ENCODE measurements at regions not wholly inside any gene's neighbourhood (a gene's known extent, or its start where the extent isn't known, plus 50 kb on each side); places are given as distances from the start of the nearest gene placed in this dataset.

DNA sequence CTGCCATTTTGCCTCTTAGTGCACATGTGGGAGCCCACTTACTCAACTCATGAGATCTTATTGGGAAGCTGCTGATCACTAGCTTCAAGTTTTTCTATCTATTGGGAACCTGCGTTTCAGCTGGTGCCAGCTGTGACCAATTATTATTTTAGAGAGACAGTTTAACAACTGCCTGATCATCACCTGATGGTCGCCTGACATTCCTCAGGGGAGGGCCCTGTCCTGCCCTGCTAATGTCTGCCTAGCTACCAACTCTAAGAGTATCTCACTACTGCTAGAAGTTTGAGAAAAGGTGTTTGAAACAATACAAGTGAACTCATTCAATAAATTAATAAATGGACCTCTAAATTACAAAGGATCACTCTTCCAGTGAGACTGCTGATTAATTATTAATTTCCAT is 95.5 kb downstream of the PCDH7 start:
- Histone ChIP-seq H3K4me2 (ENCODE audit: low read length) (no peak overlapping the region), H3K9me2 (replicated peaks; ENCODE audit: low read length) (no peaks in the 10 kb centered on the region), H4K20me1 (ENCODE audit: low read length) (no peaks in the 10 kb centered on the region), H2AFZ (ENCODE audit: low read length) (no peak overlapping the region), H3K27me3 (ENCODE audit: low read length) (no peaks in the 10 kb centered on the region), H3K9me3 (ENCODE audit: low read length) (no peaks in the 10 kb centered on the region), H3K79me2 (ENCODE audit: low read length) (no peaks in the 10 kb centered on the region), H3K4me1 (ENCODE audit: insufficient read depth, low read length) (no peaks in the 10 kb centered on the region), H3K27ac (ENCODE audit: low read length) (no peak overlapping the region), H3F3A (ENCODE audit: low read length, unreplicated experiment) (no peaks in the 10 kb centered on the region), H3K9ac (ENCODE audit: low read length) (no peak overlapping the region), H3K36me3 (ENCODE audit: low read depth, low read length) (no peaks in the 10 kb centered on the region), H3K4me3 (ENCODE audit: low read length) (no peak overlapping the region)
- intact Hi-C loops (cut with micrococcal nuclease), result no loop called here
- TF ChIP-seq EZH2phosphoT487 (IDR thresholded peaks at IDR 0.05; ENCODE audit: borderline replicate concordance, low read length), result no peak
- TF ChIP-seq CTCF (conservative IDR thresholded peaks at IDR 0.05; ENCODE audit: low read depth, low read length), result no peak
- TF ChIP-seq EZH2 (IDR thresholded peaks at IDR 0.05; ENCODE audit: low read length, unreplicated experiment), result no peak
- CTCF ChIA-PET, result no interaction called here
- POLR2A ChIA-PET (ENCODE audit: unreplicated experiment), result no interaction called here
- ATAC-seq (no peak), DNase-seq (no peak)
- no TSS peak for BruUV-seq (replicated peaks)

- no peaks in the 10 kb centered on the region for H3K9me3 ChIP-seq (ENCODE audit: low read length)
- no TSS peak for BruUV-seq (replicated peaks)
- no peaks in the 10 kb centered on the region for H3K27me3 ChIP-seq (ENCODE audit: low read length)
- no peaks in the 10 kb centered on the region for H3K9me2 ChIP-seq (replicated peaks; ENCODE audit: low read length)
- ATAC-seq (no peak), DNase-seq (no peak)
- no peak overlapping the region for H3K27ac ChIP-seq (ENCODE audit: low read length)
- no peaks in the 10 kb centered on the region for H3K79me2 ChIP-seq (ENCODE audit: low read length)
- H3K9ac ChIP-seq (ENCODE audit: low read length), result no peak overlapping the region
- TF ChIP-seq EZH2 (IDR thresholded peaks at IDR 0.05; ENCODE audit: low read length, unreplicated experiment), result no peak
- TF ChIP-seq CTCF (conservative IDR thresholded peaks at IDR 0.05; ENCODE audit: low read depth, low read length), result no peak
- no peak for TF ChIP-seq EZH2phosphoT487 (IDR thresholded peaks at IDR 0.05; ENCODE audit: borderline replicate concordance, low read length)
- no peak overlapping the region for H3K4me2 ChIP-seq (ENCODE audit: low read length)
- ChIA-PET CTCF (no interaction called here), POLR2A (ENCODE audit: unreplicated experiment) (no interaction called here)
- H3F3A ChIP-seq (ENCODE audit: low read length, unreplicated experiment), result no peaks in the 10 kb centered on the region
- intact Hi-C loops (cut with micrococcal nuclease), result no loop called here
- H3K4me3 ChIP-seq (ENCODE audit: low read length), result no peak overlapping the region
- no peaks in the 10 kb centered on the region for H3K36me3 ChIP-seq (ENCODE audit: low read depth, low read length)
- H4K20me1 ChIP-seq (ENCODE audit: low read length), result no peaks in the 10 kb centered on the region
- H3K4me1 ChIP-seq (ENCODE audit: insufficient read depth, low read length), result no peaks in the 10 kb centered on the region
- no peak overlapping the region for H2AFZ ChIP-seq (ENCODE audit: low read length)
Observed at GRCh38 chr4:30817447-30817846, 97.3 kb downstream of the PCDH7 start.

DNA sequence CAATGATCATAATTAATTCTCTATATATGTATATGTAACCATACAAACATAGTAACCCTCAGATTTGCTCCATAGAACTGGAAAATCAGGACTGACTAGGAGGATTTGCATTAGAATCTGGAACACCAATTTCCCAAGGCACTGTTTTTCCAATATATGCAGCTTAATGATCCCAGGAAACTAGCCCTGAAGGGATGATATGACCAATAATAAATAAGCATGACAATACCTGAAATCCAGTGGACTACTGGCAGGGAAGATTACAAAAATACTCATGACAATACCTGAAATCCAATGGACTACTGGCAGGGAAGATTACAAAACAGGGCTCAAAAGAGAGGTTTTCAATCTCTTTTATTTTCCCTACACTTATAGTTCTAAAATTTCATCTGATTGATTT is 98.4 kb downstream of the PCDH7 start:
- Histone ChIP-seq H3K4me2 (ENCODE audit: low read length) (no peak overlapping the region), H2AFZ (ENCODE audit: low read length) (no peak overlapping the region), H3K27me3 (ENCODE audit: low read length) (no peaks in the 10 kb centered on the region), H3K9me2 (replicated peaks; ENCODE audit: low read length) (no peaks in the 10 kb centered on the region), H3K27ac (ENCODE audit: low read length) (no peak overlapping the region), H4K20me1 (ENCODE audit: low read length) (no peaks in the 10 kb centered on the region), H3F3A (ENCODE audit: low read length, unreplicated experiment) (no peaks in the 10 kb centered on the region), H3K79me2 (ENCODE audit: low read length) (no peaks in the 10 kb centered on the region), H3K9me3 (ENCODE audit: low read length) (no peaks in the 10 kb centered on the region), H3K36me3 (ENCODE audit: low read depth, low read length) (no peaks in the 10 kb centered on the region), H3K4me3 (ENCODE audit: low read length) (no peak overlapping the region), H3K4me1 (ENCODE audit: insufficient read depth, low read length) (no peaks in the 10 kb centered on the region), H3K9ac (ENCODE audit: low read length) (no peak overlapping the region)
- CTCF ChIA-PET, result no interaction called here
- POLR2A ChIA-PET (ENCODE audit: unreplicated experiment), result no interaction called here
- no peak for DNase-seq
- intact Hi-C loops (cut with micrococcal nuclease), result no loop called here
- BruUV-seq (replicated peaks), result no TSS peak
- no peak for TF ChIP-seq EZH2phosphoT487 (IDR thresholded peaks at IDR 0.05; ENCODE audit: borderline replicate concordance, low read length)
- no peak for TF ChIP-seq EZH2 (IDR thresholded peaks at IDR 0.05; ENCODE audit: low read length, unreplicated experiment)
- TF ChIP-seq CTCF (conservative IDR thresholded peaks at IDR 0.05; ENCODE audit: low read depth, low read length), result no peak
- ATAC-seq, result no peak
